ENCODE measurements at regions not wholly inside any gene's neighbourhood (a gene's known extent, or its start where the extent isn't known, plus 50 kb on each side); places are given as distances from the start of the nearest gene placed in this dataset.

GRCh38 chr13:31504918-31505317 lies 234.4 kb upstream of the RXFP2 start:
- TF ChIP-seq CTCF (conservative IDR thresholded peaks at IDR 0.05; ENCODE audit: low read depth, low read length): no peak
- no peak overlapping the region for H3K4me3 ChIP-seq (ENCODE audit: low read depth, low read length)
- DNase-seq (ENCODE audit: low read depth): no peak

GRCh38 chr13:31512331-31512730 lies 227.0 kb upstream of the RXFP2 start:
- no peak overlapping the region for H3K4me3 ChIP-seq (ENCODE audit: low read depth, low read length)
- TF ChIP-seq CTCF (conservative IDR thresholded peaks at IDR 0.05; ENCODE audit: low read depth, low read length): no peak
- DNase-seq (ENCODE audit: low read depth): no peak

GRCh38 chr13:31514932-31515331 lies 224.4 kb upstream of the RXFP2 start:
- H3K4me3 ChIP-seq (ENCODE audit: low read depth, low read length): no peak overlapping the region
- no peak for DNase-seq (ENCODE audit: low read depth)
- no peak for TF ChIP-seq CTCF (conservative IDR thresholded peaks at IDR 0.05; ENCODE audit: low read depth, low read length)

- TF ChIP-seq CTCF (conservative IDR thresholded peaks at IDR 0.05; ENCODE audit: low read depth, low read length): no peak
- no peak overlapping the region for H3K4me3 ChIP-seq (ENCODE audit: low read depth, low read length)
- DNase-seq (ENCODE audit: low read depth): no peak
Measured at GRCh38 chr13:31515427-31515826, 223.9 kb upstream of the RXFP2 start.

- DNase-seq (ENCODE audit: low read depth): no peak
- no peak for TF ChIP-seq CTCF (conservative IDR thresholded peaks at IDR 0.05; ENCODE audit: low read depth, low read length)
- no peak overlapping the region for H3K4me3 ChIP-seq (ENCODE audit: low read depth, low read length)
Measured at GRCh38 chr13:31517599-31517998, 221.7 kb upstream of the RXFP2 start.

- no peak overlapping the region for H3K4me3 ChIP-seq (ENCODE audit: low read depth, low read length)
- no peak for DNase-seq (ENCODE audit: low read depth)
- no peak for TF ChIP-seq CTCF (conservative IDR thresholded peaks at IDR 0.05; ENCODE audit: low read depth, low read length)
Measured at GRCh38 chr13:31518645-31519044, 220.7 kb upstream of the RXFP2 start.

GRCh38 chr13:31521435-31521834 lies 217.9 kb upstream of the RXFP2 start:
- H3K4me3 ChIP-seq (ENCODE audit: low read depth, low read length): no peak overlapping the region
- no peak for DNase-seq (ENCODE audit: low read depth)
- no peak for TF ChIP-seq CTCF (conservative IDR thresholded peaks at IDR 0.05; ENCODE audit: low read depth, low read length)

Measured in epithelial cell of proximal tubule (primary cell).